Endodermal cell (in vitro differentiated cells): ENCODE measurements at regions not wholly inside any gene's neighbourhood (a gene's known extent, or its start where the extent isn't known, plus 50 kb on each side); places are given as distances from the start of the nearest gene placed in this dataset.

Experiments used
- DNase-seq: peaks from one replicate; pipeline ENCODE4 v3.0.0-alpha.2; 2017
- H3K27ac ChIP-seq: 2 replicates; pipeline ENCODE4 v1.5.1; 2013; ENCODE audit warnings: mild to moderate bottlenecking, low read depth, low read length, moderate library complexity
- H3K27me3 ChIP-seq: 2 replicates; pipeline ENCODE4 v1.6.1; 2013; ENCODE audit warnings: mild to moderate bottlenecking, low read length, moderate library complexity; ENCODE audit not compliant: insufficient read depth, control insufficient read depth, poor library complexity, severe bottlenecking
- H3K36me3 ChIP-seq: 2 replicates; pipeline ENCODE4 v1.7.0; 2013; ENCODE audit warnings: mild to moderate bottlenecking, low read length, moderate library complexity; ENCODE audit not compliant: control insufficient read depth, insufficient read depth
- H3K4me1 ChIP-seq: one replicate; pipeline ENCODE4 v1.7.0; 2013; ENCODE audit warnings: low read length; ENCODE audit not compliant: control insufficient read depth, insufficient read depth
- H3K4me3 ChIP-seq: 2 replicates; pipeline ENCODE4 v1.5.1; 2013; ENCODE audit warnings: mild to moderate bottlenecking, low read length, moderate library complexity
- H3K9ac ChIP-seq: 2 replicates; pipeline ENCODE4 v1.6.1; 2013; ENCODE audit warnings: mild to moderate bottlenecking, low read length, moderate library complexity; ENCODE audit not compliant: poor library complexity, severe bottlenecking; ENCODE audit errors: extremely low read depth
- H3K9me3 ChIP-seq: 2 replicates; pipeline ENCODE4 v1.6.1; 2013; ENCODE audit warnings: mild to moderate bottlenecking, low read length, moderate library complexity; ENCODE audit not compliant: control insufficient read depth
- H3K27ac Mint-ChIP-seq: 2 replicates; pipeline ENCODE4 v1.8.0; 2020; ENCODE audit warnings: mixed read lengths
- H3K27me3 Mint-ChIP-seq: 2 replicates; pipeline ENCODE4 v1.8.0; 2021; ENCODE audit warnings: mild to moderate bottlenecking, mixed read lengths; ENCODE audit not compliant: insufficient read depth
- H3K36me3 Mint-ChIP-seq: 2 replicates; pipeline ENCODE4 v1.8.0; 2020; ENCODE audit warnings: low read depth, mixed read lengths
- H3K4me1 Mint-ChIP-seq: 2 replicates; pipeline ENCODE4 v1.8.0; 2020; ENCODE audit warnings: mixed read lengths
- H3K4me3 Mint-ChIP-seq: 2 replicates; pipeline ENCODE4 v1.8.0; 2020; ENCODE audit warnings: mild to moderate bottlenecking, moderate library complexity, mixed read lengths
- H3K9me3 Mint-ChIP-seq: 2 replicates; pipeline ENCODE4 v1.8.0; 2020; ENCODE audit warnings: mild to moderate bottlenecking, mixed read lengths
- CTCF ChIP-seq: fragments of 200-600 bp; sonication (generic); conservative IDR thresholded peaks from 2 replicates; pipeline ENCODE4 v1.5.0; 2021; ENCODE audit warnings: antibody characterized with exemption, mild to moderate bottlenecking
- WGBS, 2 experiments: methylation state at CpG; one replicate each; pipeline versions ENCODE4 v1.1.5 to v1.1.7; 2013; ENCODE audit warnings: missing lambda C conversion rate in 2 of 2, mixed read lengths in 1 of 2; ENCODE audit not compliant: insufficient coverage in 1 of 2, insufficient read length in 1 of 2; 5-methylcytosine and 5-hydroxymethylcytosine counted together

GRCh38 chr3:150317469-150317868 is 90.6 kb upstream of the TSC22D2 start:
- peaks cover 3% of the 10 kb centered on the region for H3K9me3 Mint-ChIP-seq
- no peak overlapping the region for H3K27ac Mint-ChIP-seq
- TF ChIP-seq CTCF = no peak
- H3K9me3 ChIP-seq = no peaks in the 10 kb centered on the region
- H3K4me3 Mint-ChIP-seq = no peak overlapping the region
- H3K27me3 ChIP-seq = no peaks in the 10 kb centered on the region
- H3K9ac ChIP-seq = no peak overlapping the region
- peaks cover 4% of the 10 kb centered on the region for H3K4me1 ChIP-seq
- H3K27me3 Mint-ChIP-seq = no peaks in the 10 kb centered on the region
- no peaks in the 10 kb centered on the region for H3K36me3 ChIP-seq
- 78% methylated on average over 2 of the region's 2 CpGs; no CpG with 5 or more reads in 1 of the 2 experiments for WGBS, 2 experiments
- H3K4me1 Mint-ChIP-seq = peaks cover 7% of the 10 kb centered on the region
- H3K27ac ChIP-seq = no peak overlapping the region
- no peak overlapping the region for H3K4me3 ChIP-seq
- no peaks in the 10 kb centered on the region for H3K36me3 Mint-ChIP-seq
- DNase-seq = no peak

DNA sequence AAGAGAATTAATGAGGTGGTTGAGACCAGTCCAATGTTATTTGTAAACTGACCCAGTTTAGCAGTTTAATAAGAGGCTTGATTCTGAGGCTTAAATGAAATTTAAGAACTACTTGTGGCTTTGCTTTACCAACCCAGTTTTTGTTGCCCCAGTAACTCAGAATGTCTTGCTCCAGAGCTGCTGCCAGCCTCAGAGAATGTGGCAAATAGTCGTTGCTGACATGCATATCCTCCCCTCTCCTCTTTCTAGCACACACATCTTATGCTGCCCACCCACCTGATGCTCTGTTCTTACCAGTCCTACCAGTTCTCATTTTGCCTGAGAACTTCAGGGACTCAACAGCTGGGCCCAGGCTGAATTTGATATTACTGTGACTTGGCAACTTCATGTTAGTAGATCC is 92.4 kb upstream of the TSC22D2 start:
- Histone ChIP-seq H3K4me1 (peaks cover 4% of the 10 kb centered on the region), H3K36me3 (no peaks in the 10 kb centered on the region), H3K27ac (no peak overlapping the region), H3K9ac (no peak overlapping the region), H3K4me3 (no peak overlapping the region), H3K9me3 (no peaks in the 10 kb centered on the region), H3K27me3 (no peaks in the 10 kb centered on the region)
- peaks cover 7% of the 10 kb centered on the region for H3K4me1 Mint-ChIP-seq
- no peaks in the 10 kb centered on the region for H3K9me3 Mint-ChIP-seq
- no peaks in the 10 kb centered on the region for H3K36me3 Mint-ChIP-seq
- DNase-seq = no peak
- no peak overlapping the region for H3K4me3 Mint-ChIP-seq
- no peak for TF ChIP-seq CTCF
- no peak overlapping the region for H3K27ac Mint-ChIP-seq
- H3K27me3 Mint-ChIP-seq = no peaks in the 10 kb centered on the region
- WGBS, 2 experiments = 50 to 56% methylated on average over 1 of the region's 1 CpG

DNA sequence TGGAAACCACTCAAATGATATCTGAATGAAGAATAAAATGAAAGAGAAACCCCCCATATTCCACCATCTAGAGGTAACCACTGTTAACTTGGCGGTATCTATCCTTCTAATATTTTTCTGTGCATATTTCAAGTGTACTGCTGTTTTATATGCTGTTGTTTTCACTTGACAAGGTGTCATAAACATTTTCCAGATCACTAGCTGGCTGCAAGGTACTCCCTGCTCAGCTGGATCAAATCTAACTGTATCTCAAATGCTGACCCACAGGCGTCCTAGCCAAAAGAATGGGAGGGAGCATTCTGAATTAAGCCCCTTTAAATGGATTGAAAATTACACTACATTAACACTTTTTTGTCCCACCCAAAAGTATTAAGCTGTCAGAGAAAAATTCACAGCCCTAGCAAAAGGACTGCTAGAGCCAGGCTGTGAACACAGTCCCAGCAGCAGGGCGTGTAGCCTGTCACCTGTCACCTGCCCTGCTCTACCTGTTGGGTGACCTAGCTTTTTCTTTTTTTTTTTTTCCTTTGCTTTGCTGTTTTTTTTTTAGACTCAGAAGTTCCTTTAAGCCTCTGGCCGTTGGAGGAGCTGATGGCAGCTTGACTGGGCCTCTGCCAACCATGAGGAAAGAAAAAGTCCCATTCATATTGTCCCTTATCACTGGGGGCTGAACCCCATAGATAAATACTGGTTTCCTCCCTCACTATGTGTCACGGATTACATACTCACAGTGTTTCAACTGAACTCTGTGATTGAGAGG is 93.7 kb upstream of the TSC22D2 start:
- Histone ChIP-seq H3K4me3 (no peak overlapping the region), H3K27ac (no peak overlapping the region), H3K4me1 (no peaks in the 10 kb centered on the region), H3K27me3 (no peaks in the 10 kb centered on the region), H3K9me3 (no peaks in the 10 kb centered on the region), H3K36me3 (no peaks in the 10 kb centered on the region), H3K9ac (no peak overlapping the region)
- H3K36me3 Mint-ChIP-seq = no peaks in the 10 kb centered on the region
- no peak overlapping the region for H3K27ac Mint-ChIP-seq
- H3K4me1 Mint-ChIP-seq = peaks cover 7% of the 10 kb centered on the region
- H3K4me3 Mint-ChIP-seq = no peak overlapping the region
- TF ChIP-seq CTCF = no peak
- H3K27me3 Mint-ChIP-seq = no peaks in the 10 kb centered on the region
- no peaks in the 10 kb centered on the region for H3K9me3 Mint-ChIP-seq
- DNase-seq = no peak
- WGBS, 2 experiments = 73 to 77% methylated on average over 4 to 5 of the region's 5 CpGs
